HCT116 (cell line): ENCODE measurements at regions not wholly inside any gene's neighbourhood (a gene's known extent, or its start where the extent isn't known, plus 50 kb on each side); places are given as distances from the start of the nearest gene placed in this dataset.

ENCODE experiments used
- ATAC-seq: fragments of 200-7000 bp; cut with Tn5 transposase; 2 replicates; pipeline ENCODE4 v1.9.1; 2020; ENCODE audit warnings: mild to moderate bottlenecking, moderate library complexity
- BruUV-seq: library from RNA; stranded (reverse); fragments of 400-500 nt; replicated peaks from 2 replicates; lab custom pipeline; 2021; lab: Mats Ljungman, UMichigan
- CTCF ChIA-PET: fragments of 300-600 bp; sonication (Branson Sonifier 250); formaldehyde crosslinking; loops from one replicate; lab custom pipeline; 2021; ENCODE audit warnings: antibody characterized with exemption; lab: Charles Lee
- POLR2A ChIA-PET: fragments of 300-600, 350-600 bp; sonication (Branson Sonifier 250); formaldehyde crosslinking; loops from one replicate; lab custom pipeline; 2021; ENCODE audit warnings: antibody characterized with exemption; lab: Charles Lee
- RAD21 ChIA-PET, 2 experiments: fragments of 300-600 bp; sonication (Branson Sonifier 250); formaldehyde crosslinking; loops; one replicate each; lab custom pipeline; 2023; ENCODE audit warnings: low total read pairs in 2 of 2; ENCODE audit not compliant: uncharacterized antibody in 2 of 2, unreplicated experiment in 2 of 2, low non-redundant PET in 1 of 2; lab: Charles Lee
- DNase-seq: peaks from one replicate; pipeline ENCODE4 v3.0.0-alpha.2; 2010; ENCODE audit warnings: low read depth, low spot score
- H2AFZ ChIP-seq: fragments of 200-600 bp; shearing (Covaris generic), sonication (generic); 2 replicates; pipeline ENCODE4 v1.6.1; 2017; ENCODE audit warnings: low read depth, mixed run types, mixed read lengths, antibody characterized with exemption, low read length; ENCODE audit not compliant: poor library complexity, severe bottlenecking
- H3K27ac ChIP-seq: 2 replicates; pipeline ENCODE4 v1.5.1; 2012; ENCODE audit warnings: low read depth, low read length
- H3K27me3 ChIP-seq: fragments of 200-600 bp; sonication (generic); 2 replicates; pipeline ENCODE4 v1.6.1; 2016; ENCODE audit warnings: mixed run types, low read length, mixed read lengths; ENCODE audit not compliant: insufficient read depth
- H3K36me3 ChIP-seq, 2 experiments: fragments of 200-500 bp in 1 of 2; fragments of 200-600 bp in 1 of 2; sonication (Bioruptor generic) in 1 of 2; sonication (generic) in 1 of 2; 2 replicates each; pipeline versions ENCODE4 v1.5.1 to v1.6.1; 2014 to 2016; ENCODE audit warnings: low read length in 2 of 2, inconsistent platforms in 1 of 2, mixed read lengths in 1 of 2, mixed run types in 1 of 2; ENCODE audit not compliant: insufficient read depth in 2 of 2, control insufficient read depth in 1 of 2
- H3K4me1 ChIP-seq, 2 experiments: fragments of 200-600 bp in 1 of 2; sonication (generic) in 1 of 2; 2 replicates each; pipeline versions ENCODE4 v1.5.1 to v1.6.1; 2012 to 2017; ENCODE audit warnings: low read length in 2 of 2, inconsistent platforms in 1 of 2, mild to moderate bottlenecking in 1 of 2, mixed read lengths in 1 of 2, mixed run types in 1 of 2, moderate library complexity in 1 of 2; ENCODE audit not compliant: insufficient read depth in 2 of 2, control insufficient read depth in 1 of 2
- H3K4me2 ChIP-seq: fragments of 200-600 bp; sonication (generic); 2 replicates; pipeline ENCODE4 v1.6.1; 2017; ENCODE audit warnings: mixed run types, low read length, mixed read lengths
- H3K4me3 ChIP-seq, 2 experiments: fragments of 200-600 bp in 1 of 2; sonication (generic) in 1 of 2; replicated peaks in 1 of 2; 2 replicates each; pipeline ENCODE4 v1.5.1; 2011 to 2016; ENCODE audit warnings: low read length in 2 of 2, control low read depth in 1 of 2, low read depth in 1 of 2, mild to moderate bottlenecking in 1 of 2, mixed read lengths in 1 of 2, mixed run types in 1 of 2
- H3K79me2 ChIP-seq: fragments of 200-600 bp; sonication (generic); 2 replicates; pipeline ENCODE4 v1.6.1; 2017; ENCODE audit warnings: mild to moderate bottlenecking, mixed run types, low read length, moderate library complexity, mixed read lengths; ENCODE audit not compliant: insufficient read depth
- H3K9ac ChIP-seq: fragments of 200-600 bp; sonication (generic); 2 replicates; pipeline ENCODE4 v1.6.1; 2016; ENCODE audit warnings: low read length, mixed read lengths
- H3K9me2 ChIP-seq: fragments of 200-600 bp; sonication (generic), shearing (Covaris generic); 2 replicates; pipeline ENCODE4 v1.6.1; 2017; ENCODE audit warnings: mixed run types, mild to moderate bottlenecking, moderate library complexity; ENCODE audit not compliant: insufficient read depth
- H3K9me3 ChIP-seq, 2 experiments: fragments of 200-500 bp in 1 of 2; fragments of 200-600 bp in 1 of 2; sonication (Bioruptor generic) in 1 of 2; sonication (generic) in 1 of 2; 2 replicates each; pipeline ENCODE4 v1.6.1; 2014 to 2017; ENCODE audit warnings: low read length in 2 of 2, mixed read lengths in 2 of 2, inconsistent platforms in 1 of 2, low read depth in 1 of 2, mild to moderate bottlenecking in 1 of 2, mixed run types in 1 of 2, moderate library complexity in 1 of 2; ENCODE audit not compliant: control insufficient read depth in 1 of 2, insufficient read depth in 1 of 2
- H4K20me1 ChIP-seq: fragments of 200-600 bp; sonication (generic), shearing (Covaris generic); 2 replicates; pipeline ENCODE4 v1.6.1; 2017; ENCODE audit warnings: mixed run types, mild to moderate bottlenecking, moderate library complexity; ENCODE audit not compliant: insufficient read depth
- ATF3 ChIP-seq: IDR thresholded peaks from 2 replicates; pipeline ENCODE4 v1.6.1; 2012
- CBX3 ChIP-seq: IDR thresholded peaks from 2 replicates; pipeline ENCODE4 v1.6.1; 2012; ENCODE audit warnings: low read depth
- CEBPB ChIP-seq: IDR thresholded peaks from 2 replicates; pipeline ENCODE4 v1.6.1; 2012; ENCODE audit warnings: low read depth
- CTCF ChIP-seq, 3 experiments: fragments of 200-600 bp in 1 of 3; sonication (generic) in 1 of 3; IDR thresholded peaks in 2 of 3; conservative IDR thresholded peaks in 1 of 3; 2 replicates each; pipeline ENCODE4 v1.5.1; 2012 to 2017; ENCODE audit warnings: low read depth in 2 of 3, low read length in 2 of 3, antibody characterized with exemption in 1 of 3, borderline replicate concordance in 1 of 3, control low read depth in 1 of 3, mild to moderate bottlenecking in 1 of 3, mixed read lengths in 1 of 3, mixed run types in 1 of 3, moderate library complexity in 1 of 3; ENCODE audit not compliant: insufficient read depth in 1 of 3
- EGR1 ChIP-seq: IDR thresholded peaks from 2 replicates; pipeline ENCODE4 v1.6.1; 2012; ENCODE audit warnings: low read depth
- EZH2phosphoT487 ChIP-seq: fragments of 200-600 bp; IDR thresholded peaks from 2 replicates; pipeline ENCODE4 v1.6.1; 2018; ENCODE audit warnings: antibody characterized with exemption, borderline replicate concordance
- FOSL1 ChIP-seq: IDR thresholded peaks from 2 replicates; pipeline ENCODE4 v1.6.1; 2012; ENCODE audit warnings: low read depth
- MAX ChIP-seq: IDR thresholded peaks from 2 replicates; pipeline ENCODE4 v1.6.1; 2012
- POLR2A ChIP-seq: IDR thresholded peaks from 2 replicates; pipeline ENCODE4 v1.7.0; 2011; ENCODE audit warnings: borderline replicate concordance; ENCODE audit not compliant: insufficient read depth, insufficient read length; ENCODE audit errors: extremely low read depth
- RAD21 ChIP-seq: IDR thresholded peaks from 2 replicates; pipeline ENCODE4 v1.6.1; 2012; ENCODE audit warnings: low read depth, mild to moderate bottlenecking
- REST ChIP-seq: IDR thresholded peaks from 2 replicates; pipeline ENCODE4 v1.6.1; 2012; ENCODE audit warnings: low read depth
- SIN3A ChIP-seq: IDR thresholded peaks from 2 replicates; pipeline ENCODE4 v1.6.1; 2012; ENCODE audit warnings: low read depth
- SP1 ChIP-seq: IDR thresholded peaks from 2 replicates; pipeline ENCODE4 v1.6.1; 2012; ENCODE audit warnings: low read depth
- TCF7L2 ChIP-seq: IDR thresholded peaks from 2 replicates; pipeline ENCODE4 v1.7.0; 2011; ENCODE audit warnings: borderline replicate concordance, inconsistent platforms; ENCODE audit not compliant: insufficient read depth, insufficient read length; ENCODE audit errors: extremely low read depth
- YY1 ChIP-seq: IDR thresholded peaks from 2 replicates; pipeline ENCODE4 v1.6.1; 2011; ENCODE audit warnings: low read length, low read depth, moderate library complexity, mild to moderate bottlenecking; ENCODE audit not compliant: insufficient replicate concordance; ENCODE audit errors: extremely low read depth
- ZNF274 ChIP-seq: fragments of 200-500 bp; sonication (Bioruptor generic); IDR thresholded peaks from 2 replicates; pipeline ENCODE4 v1.6.1; 2014; ENCODE audit warnings: mild to moderate bottlenecking, low read depth, low read length, inconsistent platforms
- intact Hi-C: fragments of 100-400 bp; cut with micrococcal nuclease; formaldehyde crosslinking; loops from 2 replicates; pipeline ENCODE4 v1.10.0; 2022

GRCh38 chr2:16179701-16180416 is 239.5 kb downstream of the MYCN start:
- Histone ChIP-seq H2AFZ (no peak overlapping the region), H3K27me3 (no peaks in the 10 kb centered on the region), H3K36me3 (no peaks in the 10 kb centered on the region), H3K4me3 (no peak overlapping the region), H4K20me1 (no peaks in the 10 kb centered on the region), H3K4me2 (no peak overlapping the region), H3K9ac (no peak overlapping the region), H3K27ac (no peak overlapping the region), H3K9me2 (no peaks in the 10 kb centered on the region), H3K9me3 (no peaks in the 10 kb centered on the region), H3K4me1 (no peaks in the 10 kb centered on the region), H3K79me2 (no peaks in the 10 kb centered on the region)
- ATAC-seq, result no peak
- ChIA-PET CTCF (no interaction called here), POLR2A (no interaction called here), RAD21 (no interaction called here)
- DNase-seq, result no peak
- TF ChIP-seq POLR2A (no peak), EZH2phosphoT487 (no peak), REST (no peak), SP1 (no peak), CTCF (IDR thresholded peaks at IDR 0.05 in 2 of 3, conservative IDR thresholded peaks at IDR 0.05 in 1 of 3; ENCODE audit: borderline replicate concordance in 1 of 3, insufficient read depth in 1 of 3, low read depth in 2 of 3, low read length in 2 of 3) (no peak), ZNF274 (no peak), CBX3 (no peak), RAD21 (no peak), MAX (no peak), YY1 (no peak), FOSL1 (no peak), TCF7L2 (no peak), SIN3A (no peak), ATF3 (no peak), CEBPB (no peak), EGR1 (no peak)
- BruUV-seq, result no TSS peak
- intact Hi-C loops, result no loop called here
